GM18868 (cell line): ENCODE measurements at regions not wholly inside any gene's neighbourhood (a gene's known extent, or its start where the extent isn't known, plus 50 kb on each side); places are given as distances from the start of the nearest gene placed in this dataset.
"Not testable (repeated sequence)": the region's sequence is repeated elsewhere in the genome, so short reads cannot be mapped to it uniquely, and the experiment has no call there.

Source experiments
- ATAC-seq: cut with Tn5 transposase; IDR thresholded peaks from one replicate; pipeline ENCODE4 v1.9.1; 2021; ENCODE audit warnings: mild to moderate bottlenecking, moderate library complexity; ENCODE audit not compliant: unreplicated experiment

- ATAC-seq: no peak
These were observed 775.6 kb downstream of the GATA3 start for GRCh38 chr10:8830048-8830447.

- ATAC-seq: no peak
These were observed 776.4 kb downstream of the GATA3 start for GRCh38 chr10:8830876-8831275.

GRCh38 chr10:8835453-8836167, 781.1 kb downstream of the GATA3 start:
- ATAC-seq: no peak

- ATAC-seq: no peak
These were observed 785.9 kb downstream of the GATA3 start for GRCh38 chr10:8840356-8840755.

- ATAC-seq: no peak
These were observed 789.7 kb downstream of the GATA3 start for GRCh38 chr10:8844141-8844540.

- ATAC-seq: no peak
These were observed 798.1 kb downstream of the GATA3 start for GRCh38 chr10:8852546-8852945.

GRCh38 chr10:8853048-8853447, 798.6 kb downstream of the GATA3 start:
- no peak for ATAC-seq

- not testable (repeated sequence) for ATAC-seq
These were observed 814.4 kb downstream of the GATA3 start for GRCh38 chr10:8868924-8869323.

GRCh38 chr10:8873310-8873709, 818.8 kb downstream of the GATA3 start:
- no peak for ATAC-seq

GRCh38 chr10:8874268-8874667, 819.8 kb downstream of the GATA3 start:
- ATAC-seq: no peak

GRCh38 chr10:8874972-8875371, 820.5 kb downstream of the GATA3 start:
- ATAC-seq: no peak

- ATAC-seq: no peak
These were observed 821.7 kb downstream of the GATA3 start for GRCh38 chr10:8876171-8876570.

- no peak for ATAC-seq
These were observed 835.0 kb downstream of the GATA3 start for GRCh38 chr10:8889538-8889937.

- ATAC-seq: no peak
These were observed 838.6 kb downstream of the GATA3 start for GRCh38 chr10:8893102-8893501.

- no peak for ATAC-seq
These were observed 839.7 kb downstream of the GATA3 start for GRCh38 chr10:8894148-8894547.

GRCh38 chr10:8897769-8898168, 843.3 kb downstream of the GATA3 start:
- ATAC-seq: no peak

GRCh38 chr10:8898745-8899330, 844.4 kb downstream of the GATA3 start:
- ATAC-seq: no peak

GRCh38 chr10:8902926-8903325, 848.4 kb downstream of the GATA3 start:
- ATAC-seq: no peak

- ATAC-seq: no peak
These were observed 853.5 kb downstream of the GATA3 start for GRCh38 chr10:8908013-8908412.

- no peak for ATAC-seq
These were observed 855.8 kb downstream of the GATA3 start for GRCh38 chr10:8910314-8910713.

GRCh38 chr10:8911032-8911431, 856.5 kb downstream of the GATA3 start:
- no peak for ATAC-seq

- ATAC-seq: no peak
These were observed 857.6 kb downstream of the GATA3 start for GRCh38 chr10:8912108-8912507.

GRCh38 chr10:8913720-8914119, 859.2 kb downstream of the GATA3 start:
- ATAC-seq: no peak
